ENCODE measurements at regions not wholly inside any gene's neighbourhood (a gene's known extent, or its start where the extent isn't known, plus 50 kb on each side); places are given as distances from the start of the nearest gene placed in this dataset.

DNA sequence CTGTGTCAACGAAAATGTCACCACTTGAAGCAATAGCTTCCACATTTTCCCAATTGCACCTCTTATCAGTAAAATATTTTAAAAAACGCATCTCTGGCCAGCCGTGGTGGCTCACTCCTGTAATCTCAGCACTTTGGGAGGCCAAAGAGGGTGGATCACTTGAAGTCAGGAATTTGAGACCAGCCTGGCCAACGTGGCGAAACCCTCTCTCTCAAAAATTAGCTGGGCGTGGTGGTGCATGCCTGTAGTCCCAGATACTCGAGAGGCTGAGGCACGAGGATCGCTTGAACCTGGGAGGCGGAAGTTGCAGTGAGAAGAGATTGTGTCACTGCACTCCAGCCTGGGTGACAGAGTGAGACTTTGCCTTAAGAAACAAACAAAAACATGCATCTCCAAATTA lies 210.1 kb upstream of the CHD1 start:
- intact Hi-C loops (cut with micrococcal nuclease) = no loop called here
- Mint-ChIP-seq H3K9me3 (ENCODE audit: unreplicated experiment) (no peaks in the 10 kb centered on the region), H3K4me1 (ENCODE audit: insufficient read depth, unreplicated experiment) (no peaks in the 10 kb centered on the region), H3K27me3 (ENCODE audit: insufficient read depth, unreplicated experiment) (peaks cover 33% of the 10 kb centered on the region), H3K36me3 (ENCODE audit: insufficient read depth, unreplicated experiment) (peaks cover 5% of the 10 kb centered on the region), H3K4me3 (ENCODE audit: unreplicated experiment) (no peak overlapping the region), H3K27ac (ENCODE audit: low read depth, unreplicated experiment) (no peak overlapping the region)
- ChIA-PET POLR2A (interaction anchor here (0.6 kb wide), 1 partner anchor 552 kb away, joined by 3 read pairs; no protein-coding TSS in a partner anchor), CTCF (no interaction called here)
- no peak for DNase-seq (ENCODE audit: unreplicated experiment)
- BruUV-seq (replicated peaks) = no TSS peak
- TF ChIP-seq, protein P1, sequence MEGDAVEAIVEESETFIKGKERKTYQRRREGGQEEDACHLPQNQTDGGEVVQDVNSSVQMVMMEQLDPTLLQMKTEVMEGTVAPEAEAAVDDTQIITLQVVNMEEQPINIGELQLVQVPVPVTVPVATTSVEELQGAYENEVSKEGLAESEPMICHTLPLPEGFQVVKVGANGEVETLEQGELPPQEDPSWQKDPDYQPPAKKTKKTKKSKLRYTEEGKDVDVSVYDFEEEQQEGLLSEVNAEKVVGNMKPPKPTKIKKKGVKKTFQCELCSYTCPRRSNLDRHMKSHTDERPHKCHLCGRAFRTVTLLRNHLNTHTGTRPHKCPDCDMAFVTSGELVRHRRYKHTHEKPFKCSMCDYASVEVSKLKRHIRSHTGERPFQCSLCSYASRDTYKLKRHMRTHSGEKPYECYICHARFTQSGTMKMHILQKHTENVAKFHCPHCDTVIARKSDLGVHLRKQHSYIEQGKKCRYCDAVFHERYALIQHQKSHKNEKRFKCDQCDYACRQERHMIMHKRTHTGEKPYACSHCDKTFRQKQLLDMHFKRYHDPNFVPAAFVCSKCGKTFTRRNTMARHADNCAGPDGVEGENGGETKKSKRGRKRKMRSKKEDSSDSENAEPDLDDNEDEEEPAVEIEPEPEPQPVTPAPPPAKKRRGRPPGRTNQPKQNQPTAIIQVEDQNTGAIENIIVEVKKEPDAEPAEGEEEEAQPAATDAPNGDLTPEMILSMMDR (IDR thresholded peaks at IDR 0.05; ENCODE audit: unreplicated experiment) = no peak

- intact Hi-C loops (cut with micrococcal nuclease) = no loop called here
- Mint-ChIP-seq H3K27me3 (ENCODE audit: insufficient read depth, unreplicated experiment) (peaks cover 33% of the 10 kb centered on the region), H3K27ac (ENCODE audit: low read depth, unreplicated experiment) (no peak overlapping the region), H3K4me3 (ENCODE audit: unreplicated experiment) (no peak overlapping the region), H3K36me3 (ENCODE audit: insufficient read depth, unreplicated experiment) (no peaks in the 10 kb centered on the region), H3K4me1 (ENCODE audit: insufficient read depth, unreplicated experiment) (no peaks in the 10 kb centered on the region), H3K9me3 (ENCODE audit: unreplicated experiment) (no peaks in the 10 kb centered on the region)
- TF ChIP-seq, protein P1 (IDR thresholded peaks at IDR 0.05; ENCODE audit: unreplicated experiment) = no peak
- CTCF ChIA-PET = no interaction called here
- BruUV-seq (replicated peaks) = no TSS peak
- no peak for DNase-seq (ENCODE audit: unreplicated experiment)
- POLR2A ChIA-PET = no interaction called here
These were observed 205.1 kb upstream of the CHD1 start for GRCh38 chr5:99133921-99134320.

GRCh38 chr5:99129768-99130501 lies 201.1 kb upstream of the CHD1 start:
- DNase-seq (ENCODE audit: unreplicated experiment) = no peak
- ChIA-PET CTCF (no interaction called here), POLR2A (no interaction called here)
- no TSS peak for BruUV-seq (replicated peaks)
- Mint-ChIP-seq H3K4me3 (ENCODE audit: unreplicated experiment) (no peak overlapping the region), H3K36me3 (ENCODE audit: insufficient read depth, unreplicated experiment) (no peaks in the 10 kb centered on the region), H3K27ac (ENCODE audit: low read depth, unreplicated experiment) (no peak overlapping the region), H3K9me3 (ENCODE audit: unreplicated experiment) (no peaks in the 10 kb centered on the region), H3K27me3 (ENCODE audit: insufficient read depth, unreplicated experiment) (peaks cover 19% of the 10 kb centered on the region), H3K4me1 (ENCODE audit: insufficient read depth, unreplicated experiment) (no peaks in the 10 kb centered on the region)
- TF ChIP-seq, protein P1 (IDR thresholded peaks at IDR 0.05; ENCODE audit: unreplicated experiment) = no peak
- intact Hi-C loops (cut with micrococcal nuclease) = no loop called here

DNA sequence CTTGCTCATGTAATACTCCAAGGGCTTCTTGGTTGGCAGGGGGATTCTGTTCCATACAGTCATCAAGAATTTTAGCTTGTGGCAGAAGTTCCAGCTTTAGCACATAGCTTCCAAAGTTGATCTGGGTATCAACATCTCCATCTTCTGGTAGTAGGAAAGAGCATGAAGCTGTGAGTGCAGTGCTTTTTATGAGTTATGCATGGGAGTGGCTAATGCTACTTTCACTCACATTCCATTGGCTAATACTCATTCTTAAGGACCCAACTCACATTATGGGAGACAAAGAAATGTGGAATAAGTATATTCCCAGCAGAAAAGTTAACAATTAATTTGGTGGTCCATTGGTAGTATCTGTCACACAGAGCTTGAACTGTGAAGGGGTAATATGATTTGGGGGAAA lies 194.2 kb upstream of the CHD1 start:
- Mint-ChIP-seq H3K27me3 (ENCODE audit: insufficient read depth, unreplicated experiment) (peaks cover 72% of the 10 kb centered on the region), H3K4me3 (ENCODE audit: unreplicated experiment) (no peak overlapping the region), H3K36me3 (ENCODE audit: insufficient read depth, unreplicated experiment) (no peaks in the 10 kb centered on the region), H3K27ac (ENCODE audit: low read depth, unreplicated experiment) (no peak overlapping the region), H3K9me3 (ENCODE audit: unreplicated experiment) (no peaks in the 10 kb centered on the region), H3K4me1 (ENCODE audit: insufficient read depth, unreplicated experiment) (no peaks in the 10 kb centered on the region)
- BruUV-seq (replicated peaks) = no TSS peak
- ChIA-PET CTCF (interaction anchor here (0.7 kb wide), 1 partner anchor 152 kb away, joined by 3 read pairs; no protein-coding TSS in a partner anchor), POLR2A (no interaction called here)
- intact Hi-C loops (cut with micrococcal nuclease) = no loop called here
- TF ChIP-seq, protein P1 (IDR thresholded peaks at IDR 0.05; ENCODE audit: unreplicated experiment) = no peak
- DNase-seq (ENCODE audit: unreplicated experiment) = no peak
